ENCODE measurements at regions not wholly inside any gene's neighbourhood (a gene's known extent, or its start where the extent isn't known, plus 50 kb on each side); places are given as distances from the start of the nearest gene placed in this dataset.

DNA sequence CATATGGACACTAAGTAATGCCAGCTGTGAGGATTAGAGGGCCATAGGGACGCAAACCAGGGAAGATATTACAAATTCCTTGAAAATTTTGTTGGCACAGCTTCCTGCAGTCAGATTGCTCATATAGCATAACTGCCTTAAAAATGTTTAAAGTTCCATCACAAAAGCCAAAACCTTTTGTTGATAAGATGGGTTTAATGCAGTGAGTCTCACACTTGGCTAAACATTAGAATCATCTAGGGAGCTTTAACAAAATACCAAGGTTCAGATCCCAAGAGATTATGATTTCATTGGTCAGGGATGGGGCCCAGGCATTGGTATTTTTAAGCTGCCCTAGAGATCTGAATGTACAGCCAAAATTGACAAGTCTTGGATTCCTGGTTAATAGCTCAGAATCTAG, 376.5 kb upstream of the MAD2L1 start:
- FAIRE-seq (no peak), ATAC-seq (no peak), DNase-seq (ENCODE audit: low spot score) (no peak)
- Histone ChIP-seq H3K4me1 (ENCODE audit: insufficient read depth, low read length) (no peaks in the 10 kb centered on the region), H3K79me2 (ENCODE audit: insufficient read depth, low read length) (no peaks in the 10 kb centered on the region), H3K27ac (ENCODE audit: extremely low read length, insufficient read depth, low read length) (no peak overlapping the region), H3K4me2 (ENCODE audit: low read depth, low read length) (no peak overlapping the region), H3K9me3 (ENCODE audit: low read length) (no peaks in the 10 kb centered on the region), H3K27me3 (ENCODE audit: control insufficient read depth in 1 of 2, insufficient read depth in 2 of 2, low read length in 2 of 2) (no peaks in the 10 kb centered on the region), H3K9ac (ENCODE audit: insufficient read depth, low read depth, low read length) (no peak overlapping the region), H3K36me3 (replicated peaks in 1 of 2; ENCODE audit: control insufficient read depth in 1 of 2, insufficient read depth in 2 of 2, low read length in 2 of 2) (no peaks in the 10 kb centered on the region), H3K4me3 (replicated peaks in 1 of 3; ENCODE audit: insufficient read depth in 1 of 3, low read depth in 2 of 3, low read length in 3 of 3) (no peak overlapping the region), H2AFZ (ENCODE audit: low read length) (no peak overlapping the region), H4K20me1 (ENCODE audit: insufficient read depth, low read length) (no peaks in the 10 kb centered on the region)
- intact Hi-C loops (cut with micrococcal nuclease; ENCODE audit: unreplicated experiment) (no loop called here), in situ Hi-C loops (cut with HindIII; ENCODE audit: extremely low pct_ligation_motif_present, low pct_unique_long_range_greater_than_20kb) (no loop called here)
- no TSS peak for BruUV-seq (replicated peaks)
- ChIA-PET CTCF (ENCODE audit: low intra/inter-chr PET ratio, low total read pairs) (no interaction called here), POLR2A (no interaction called here)
- TF ChIP-seq RFX1 (IDR thresholded peaks at IDR 0.05): no peak
- no peak for TF ChIP-seq PHF8 (CRISPR knock-in tag; IDR thresholded peaks at IDR 0.05)
- TF ChIP-seq IKZF5 (CRISPR knock-in tag; IDR thresholded peaks at IDR 0.05): no peak
- TF ChIP-seq SP5 (CRISPR knock-in tag; IDR thresholded peaks at IDR 0.05; ENCODE audit: borderline replicate concordance, low read depth): no peak
- no peak for TF ChIP-seq DNMT1 (CRISPR knock-in tag; IDR thresholded peaks at IDR 0.05)
- no peak for TF ChIP-seq ZNF780A (CRISPR knock-in tag; IDR thresholded peaks at IDR 0.05)
- 0% methylated on average over 1 of the region's 1 CpG for WGBS (ENCODE audit: low lambda C conversion rate)

DNA sequence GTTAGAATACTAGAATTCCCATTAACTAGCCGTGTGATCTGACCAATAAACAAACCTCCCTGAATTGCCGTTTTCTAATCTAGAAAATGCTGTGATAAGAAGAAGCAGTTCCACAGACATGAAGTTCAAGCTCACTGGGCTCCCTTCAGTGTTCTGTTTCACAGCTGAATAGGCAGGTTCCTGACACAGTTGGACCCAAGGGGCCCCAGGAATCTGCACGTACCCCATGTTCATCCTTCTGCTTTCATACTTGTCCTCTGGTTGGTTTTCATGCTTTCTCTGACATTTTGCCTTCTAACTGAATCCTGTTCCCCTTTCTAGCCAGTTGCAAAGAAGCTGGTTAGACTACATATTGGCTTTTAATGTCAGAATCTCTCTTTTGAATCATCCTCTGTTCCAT, 374.1 kb upstream of the MAD2L1 start:
- Histone ChIP-seq H3K79me2 (ENCODE audit: insufficient read depth, low read length) (no peaks in the 10 kb centered on the region), H3K27ac (ENCODE audit: extremely low read length, insufficient read depth, low read length) (no peak overlapping the region), H3K4me1 (ENCODE audit: insufficient read depth, low read length) (no peaks in the 10 kb centered on the region), H3K36me3 (replicated peaks in 1 of 2; ENCODE audit: control insufficient read depth in 1 of 2, insufficient read depth in 2 of 2, low read length in 2 of 2) (no peaks in the 10 kb centered on the region), H3K27me3 (ENCODE audit: control insufficient read depth in 1 of 2, insufficient read depth in 2 of 2, low read length in 2 of 2) (no peaks in the 10 kb centered on the region), H3K4me3 (replicated peaks in 1 of 3; ENCODE audit: insufficient read depth in 1 of 3, low read depth in 2 of 3, low read length in 3 of 3) (no peak overlapping the region), H3K9me3 (ENCODE audit: low read length) (no peaks in the 10 kb centered on the region), H4K20me1 (ENCODE audit: insufficient read depth, low read length) (no peaks in the 10 kb centered on the region), H3K9ac (ENCODE audit: insufficient read depth, low read depth, low read length) (no peak overlapping the region), H3K4me2 (ENCODE audit: low read depth, low read length) (no peak overlapping the region), H2AFZ (ENCODE audit: low read length) (no peak overlapping the region)
- DNase-seq (ENCODE audit: low spot score) (no peak), ATAC-seq (no peak), FAIRE-seq (no peak)
- CTCF ChIA-PET (ENCODE audit: low intra/inter-chr PET ratio, low total read pairs): no interaction called here
- WGBS (ENCODE audit: low lambda C conversion rate): 4% methylated on average over 3 of the region's 3 CpGs
- no peak for TF ChIP-seq ZFP62 (CRISPR knock-in tag; IDR thresholded peaks at IDR 0.05)
- TF ChIP-seq HDAC1 (CRISPR knock-in tag; IDR thresholded peaks at IDR 0.05): no peak
- TF ChIP-seq, protein P1, sequence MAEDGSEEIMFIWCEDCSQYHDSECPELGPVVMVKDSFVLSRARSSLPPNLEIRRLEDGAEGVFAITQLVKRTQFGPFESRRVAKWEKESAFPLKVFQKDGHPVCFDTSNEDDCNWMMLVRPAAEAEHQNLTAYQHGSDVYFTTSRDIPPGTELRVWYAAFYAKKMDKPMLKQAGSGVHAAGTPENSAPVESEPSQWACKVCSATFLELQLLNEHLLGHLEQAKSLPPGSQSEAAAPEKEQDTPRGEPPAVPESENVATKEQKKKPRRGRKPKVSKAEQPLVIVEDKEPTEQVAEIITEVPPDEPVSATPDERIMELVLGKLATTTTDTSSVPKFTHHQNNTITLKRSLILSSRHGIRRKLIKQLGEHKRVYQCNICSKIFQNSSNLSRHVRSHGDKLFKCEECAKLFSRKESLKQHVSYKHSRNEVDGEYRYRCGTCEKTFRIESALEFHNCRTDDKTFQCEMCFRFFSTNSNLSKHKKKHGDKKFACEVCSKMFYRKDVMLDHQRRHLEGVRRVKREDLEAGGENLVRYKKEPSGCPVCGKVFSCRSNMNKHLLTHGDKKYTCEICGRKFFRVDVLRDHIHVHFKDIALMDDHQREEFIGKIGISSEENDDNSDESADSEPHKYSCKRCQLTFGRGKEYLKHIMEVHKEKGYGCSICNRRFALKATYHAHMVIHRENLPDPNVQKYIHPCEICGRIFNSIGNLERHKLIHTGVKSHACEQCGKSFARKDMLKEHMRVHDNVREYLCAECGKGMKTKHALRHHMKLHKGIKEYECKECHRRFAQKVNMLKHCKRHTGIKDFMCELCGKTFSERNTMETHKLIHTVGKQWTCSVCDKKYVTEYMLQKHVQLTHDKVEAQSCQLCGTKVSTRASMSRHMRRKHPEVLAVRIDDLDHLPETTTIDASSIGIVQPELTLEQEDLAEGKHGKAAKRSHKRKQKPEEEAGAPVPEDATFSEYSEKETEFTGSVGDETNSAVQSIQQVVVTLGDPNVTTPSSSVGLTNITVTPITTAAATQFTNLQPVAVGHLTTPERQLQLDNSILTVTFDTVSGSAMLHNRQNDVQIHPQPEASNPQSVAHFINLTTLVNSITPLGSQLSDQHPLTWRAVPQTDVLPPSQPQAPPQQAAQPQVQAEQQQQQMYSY (CRISPR knock-in tag; IDR thresholded peaks at IDR 0.05): no peak
- TF ChIP-seq HES4 (CRISPR knock-in tag; IDR thresholded peaks at IDR 0.05; ENCODE audit: borderline replicate concordance): no peak
- no peak for TF ChIP-seq FOXM1 (CRISPR knock-in tag; IDR thresholded peaks at IDR 0.05)
- no peak for TF ChIP-seq ZBTB3 (CRISPR knock-in tag; IDR thresholded peaks at IDR 0.05; ENCODE audit: borderline replicate concordance, low read depth)
- no peak for TF ChIP-seq ZNF101 (CRISPR knock-in tag; IDR thresholded peaks at IDR 0.05; ENCODE audit: borderline replicate concordance, low read depth)
- no peak for TF ChIP-seq POLR2AphosphoS2 (IDR thresholded peaks at IDR 0.05; ENCODE audit: low read depth, low read length)
- TF ChIP-seq GABPB1 (CRISPR knock-in tag; IDR thresholded peaks at IDR 0.05): no peak
- POLR2A ChIA-PET: no interaction called here
- in situ Hi-C loops (cut with HindIII; ENCODE audit: extremely low pct_ligation_motif_present, low pct_unique_long_range_greater_than_20kb): no loop called here
- no TSS peak for BruUV-seq (replicated peaks)
- intact Hi-C loops (cut with micrococcal nuclease; ENCODE audit: unreplicated experiment): no loop called here

Measured in HepG2 (cell line).